ENCODE measurements at regions not wholly inside any gene's neighbourhood (a gene's known extent, or its start where the extent isn't known, plus 50 kb on each side); places are given as distances from the start of the nearest gene placed in this dataset.

DNA sequence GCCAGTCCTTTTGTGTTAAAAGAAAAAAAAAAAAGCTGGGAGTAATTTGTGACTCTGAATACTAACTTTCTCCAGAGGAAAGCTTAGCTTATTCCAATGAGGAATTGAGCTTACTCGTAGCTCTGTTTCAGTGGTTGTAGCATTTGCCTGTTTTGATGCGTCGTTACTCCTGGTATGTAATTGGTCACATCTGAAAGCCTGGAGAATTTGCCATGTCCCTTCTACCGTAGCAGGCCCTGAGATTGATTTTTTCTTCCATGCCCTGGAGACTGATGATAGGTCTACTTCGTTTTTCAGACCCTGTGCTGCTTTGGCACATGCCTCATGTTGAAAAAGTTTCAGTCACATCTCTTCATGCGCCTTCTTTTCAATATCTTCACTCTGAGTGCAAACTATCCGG lies 1103.0 kb downstream of the PLA2G4A start:
- TF ChIP-seq CTCF (IDR thresholded peaks at IDR 0.05) (no peak), POLR2A (IDR thresholded peaks at IDR 0.05) (no peak)
